ENCODE measurements at regions not wholly inside any gene's neighbourhood (a gene's known extent, or its start where the extent isn't known, plus 50 kb on each side); places are given as distances from the start of the nearest gene placed in this dataset.

GRCh38 chrX:10367406-10367805 lies 210.6 kb downstream of the CLCN4 start:
- Histone ChIP-seq H2BK5ac (ENCODE audit: low read depth, low read length, poor library complexity, severe bottlenecking) (no peak overlapping the region), H3K14ac (replicated peaks; ENCODE audit: low read depth, low read length) (no peak overlapping the region), H3K18ac (ENCODE audit: low read depth, low read length) (no peak overlapping the region), H2AFZ (replicated peaks; ENCODE audit: low read length, poor library complexity) (no peak overlapping the region), H4K91ac (ENCODE audit: insufficient read depth, low read depth, low read length) (no peak overlapping the region), H3K27ac (ENCODE audit: insufficient read depth, low read length) (no peak overlapping the region), H3K4me2 (ENCODE audit: low read depth, low read length) (no peak overlapping the region), H3K4me3 (ENCODE audit: insufficient read depth, low read depth, low read length) (no peak overlapping the region), H3K36me3 (ENCODE audit: control insufficient read depth, insufficient read depth, low read length) (no peaks in the 10 kb centered on the region), H2AK5ac (ENCODE audit: low read depth, low read length) (no peak overlapping the region), H4K20me1 (ENCODE audit: insufficient read depth, low read length) (no peaks in the 10 kb centered on the region), H3K23ac (ENCODE audit: low read depth, low read length) (no peak overlapping the region), H3K4ac (ENCODE audit: low read depth, low read length) (no peak overlapping the region), H4K8ac (ENCODE audit: low read depth in 2 of 2, low read length in 2 of 2) (no peak overlapping the region), H4K5ac (ENCODE audit: low read depth, low read length) (no peak overlapping the region), H3K79me1 (ENCODE audit: low read depth in 1 of 2, low read length in 2 of 2) (no peaks in the 10 kb centered on the region), H3K9ac (ENCODE audit: low read depth, low read length) (no peak overlapping the region), H2BK20ac (ENCODE audit: low read depth, low read length) (no peak overlapping the region), H2AK9ac (replicated peaks; ENCODE audit: low read depth, low read length, poor library complexity) (no peak overlapping the region), H3K27me3 (ENCODE audit: control insufficient read depth, insufficient read depth, low read length) (no peaks in the 10 kb centered on the region), H3K56ac (ENCODE audit: extremely low read depth, insufficient read depth, low read length) (no peak overlapping the region), H3K9me3 (ENCODE audit: control insufficient read depth, insufficient read depth, low read length) (peaks cover 2% of the 10 kb centered on the region), H2BK15ac (ENCODE audit: low read depth, low read length) (no peak overlapping the region), H3K9me1 (ENCODE audit: insufficient read depth, low read length) (no peaks in the 10 kb centered on the region), H2BK120ac (ENCODE audit: low read depth, low read length) (no peak overlapping the region), H3K4me1 (ENCODE audit: control insufficient read depth, insufficient read depth, low read length) (no peaks in the 10 kb centered on the region)
- in situ Hi-C loops (cut with MboI; ENCODE audit: low sequenced_read_pairs) = no loop called here
- dilution Hi-C loops (cut with HindIII; ENCODE audit: low sequenced_read_pairs, unreplicated experiment) = no loop called here
- CTCF ChIA-PET = no interaction called here
- TF ChIP-seq MAZ (IDR thresholded peaks at IDR 0.05; ENCODE audit: borderline replicate concordance, low read depth, low read length) (no peak), SMC3 (IDR thresholded peaks at IDR 0.05; ENCODE audit: low read depth, low read length) (no peak), MXI1 (IDR thresholded peaks at IDR 0.05; ENCODE audit: borderline replicate concordance, low read depth, low read length) (no peak), CHD1 (IDR thresholded peaks at IDR 0.05; ENCODE audit: low read depth, low read length) (no peak), CTCF (conservative IDR thresholded peaks at IDR 0.05; ENCODE audit: low read depth, low read length) (no peak), MAFK (IDR thresholded peaks at IDR 0.05; ENCODE audit: low read depth, low read length) (no peak), CEBPB (IDR thresholded peaks at IDR 0.05; ENCODE audit: low read depth, low read length) (no peak), RCOR1 (IDR thresholded peaks at IDR 0.05; ENCODE audit: insufficient replicate concordance, low read length) (no peak), RAD21 (IDR thresholded peaks at IDR 0.05; ENCODE audit: low read length) (no peak), RFX5 (IDR thresholded peaks at IDR 0.05; ENCODE audit: low read depth, low read length) (no peak), USF2 (IDR thresholded peaks at IDR 0.05; ENCODE audit: low read depth, low read length) (no peak), ELK1 (IDR thresholded peaks at IDR 0.05; ENCODE audit: borderline replicate concordance, low read depth, low read length) (no peak), FOS (IDR thresholded peaks at IDR 0.05; ENCODE audit: low read depth, low read length) (no peak)
- BruUV-seq (replicated peaks) = no TSS peak
- intact Hi-C loops (cut with micrococcal nuclease) = no loop called here
- POLR2A ChIA-PET (ENCODE audit: unreplicated experiment) = no interaction called here
- ATAC-seq (ENCODE audit: low read depth) = no peak
- 14% methylated on average over 1 of the region's 5 CpGs; no CpG with 5 or more reads in 1 of the 2 experiments for WGBS, 2 experiments (ENCODE audit: extremely low coverage in 2 of 2, insufficient read length in 1 of 2)
- no peak for DNase-seq

Data from IMR-90 (cell line).